Memory B cell (primary cell): ENCODE measurements at regions not wholly inside any gene's neighbourhood (a gene's known extent, or its start where the extent isn't known, plus 50 kb on each side); places are given as distances from the start of the nearest gene placed in this dataset.
"Not testable (repeated sequence)": the region's sequence is repeated elsewhere in the genome, so short reads cannot be mapped to it uniquely, and the experiment has no call there.

Experiments
- ATAC-seq: fragments of 150-1000 bp; cut with Tn5 transposase; 2 replicates; pipeline ENCODE4 v1.10.0; 2021; ENCODE audit warnings: low read depth, mild to moderate bottlenecking, moderate library complexity
- DNase-seq, 2 donors: peaks; one replicate each; pipeline ENCODE4 v3.0.0; 2022; ENCODE audit warnings: low spot score in 2 of 2
- H3K27ac Mint-ChIP-seq: one replicate; pipeline ENCODE4 v1.8.0; 2022; ENCODE audit warnings: mild to moderate bottlenecking, moderate library complexity, mixed read lengths
- H3K27me3 Mint-ChIP-seq: one replicate; pipeline ENCODE4 v1.8.0; 2022; ENCODE audit warnings: mixed read lengths
- H3K36me3 Mint-ChIP-seq: one replicate; pipeline ENCODE4 v1.8.0; 2022; ENCODE audit warnings: mild to moderate bottlenecking, mixed read lengths
- H3K4me1 Mint-ChIP-seq: one replicate; pipeline ENCODE4 v1.8.0; 2022; ENCODE audit warnings: mixed read lengths
- H3K4me3 Mint-ChIP-seq: one replicate; pipeline ENCODE4 v1.8.0; 2022; ENCODE audit warnings: mild to moderate bottlenecking, moderate library complexity, mixed read lengths
- H3K9me3 Mint-ChIP-seq: one replicate; pipeline ENCODE4 v1.8.0; 2022; ENCODE audit warnings: mixed read lengths

DNA sequence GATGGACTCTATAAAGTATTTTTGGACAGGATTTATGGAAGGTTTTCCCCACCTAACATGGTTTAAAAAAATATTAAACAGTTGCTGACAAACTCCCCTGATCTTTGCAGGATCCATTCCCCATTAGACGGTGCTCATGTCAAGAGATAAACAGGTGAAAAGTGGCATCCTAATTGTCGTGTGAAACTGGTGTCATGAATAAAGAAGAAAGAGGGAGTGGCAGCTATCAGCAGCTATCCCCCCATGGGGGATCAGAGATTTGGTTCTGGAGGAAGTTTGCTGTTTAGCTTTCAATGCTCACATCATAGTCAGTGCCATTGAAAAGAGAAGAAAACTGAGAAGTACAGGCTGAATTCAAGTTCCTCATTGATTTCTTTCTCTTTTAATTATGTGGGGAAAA is 329.3 kb upstream of the BRINP1 start:
- peaks cover 3% of the 10 kb centered on the region for H3K27me3 Mint-ChIP-seq

DNA sequence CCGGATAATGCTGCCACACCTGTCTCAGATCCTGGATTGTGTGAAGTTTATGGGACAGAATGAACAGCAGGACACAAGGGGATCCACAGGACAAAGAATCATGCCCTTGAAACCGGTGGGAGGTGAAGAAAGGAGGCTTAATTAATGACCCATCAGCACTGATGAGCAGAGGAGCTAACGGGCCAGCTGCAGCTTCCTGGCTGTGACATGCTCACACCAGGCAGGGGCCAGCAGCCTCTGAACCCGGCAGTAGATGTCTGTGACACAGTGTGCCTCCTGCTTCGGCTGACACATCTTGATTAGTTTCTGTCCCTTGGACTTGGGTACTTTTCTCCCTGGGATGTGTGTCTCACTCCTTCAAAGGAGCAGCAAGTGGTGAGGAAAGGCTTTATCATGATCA is 328.8 kb upstream of the BRINP1 start:
- no peak for DNase-seq
- peaks cover 3% of the 10 kb centered on the region for H3K27me3 Mint-ChIP-seq
- no peak overlapping the region for H3K27ac Mint-ChIP-seq
- no peaks in the 10 kb centered on the region for H3K4me1 Mint-ChIP-seq
- no peak overlapping the region for H3K4me3 Mint-ChIP-seq
- no peaks in the 10 kb centered on the region for H3K9me3 Mint-ChIP-seq
- H3K36me3 Mint-ChIP-seq, result no peaks in the 10 kb centered on the region
- no peak for ATAC-seq

More for the DNA sequence above, 329.3 kb upstream of the BRINP1 start:
- no peak overlapping the region for H3K4me3 Mint-ChIP-seq
- no peak for ATAC-seq
- H3K9me3 Mint-ChIP-seq, result no peaks in the 10 kb centered on the region
- no peak for DNase-seq
- no peaks in the 10 kb centered on the region for H3K4me1 Mint-ChIP-seq
- no peaks in the 10 kb centered on the region for H3K36me3 Mint-ChIP-seq
- no peak overlapping the region for H3K27ac Mint-ChIP-seq

DNA sequence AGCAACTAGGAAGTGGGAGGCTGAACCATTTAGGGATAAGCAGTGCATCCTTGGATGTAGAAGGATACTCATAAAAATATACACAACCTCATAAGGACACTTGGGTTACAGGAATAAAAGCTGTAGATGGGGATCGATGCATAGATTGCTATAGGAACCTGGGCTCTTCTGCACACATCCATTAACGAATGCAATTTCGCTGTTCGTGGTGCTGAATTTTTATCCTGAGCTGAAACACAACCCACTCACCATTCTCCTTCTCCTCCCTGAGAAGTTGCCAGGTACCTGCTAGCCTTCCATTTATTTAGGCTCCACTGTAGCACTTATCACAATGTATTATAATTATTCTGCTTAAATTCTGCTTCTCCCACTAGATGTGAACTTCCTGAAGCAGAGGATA is 320.6 kb upstream of the BRINP1 start:
- ATAC-seq, result no peak
- peaks cover 5% of the 10 kb centered on the region for H3K27me3 Mint-ChIP-seq

DNA sequence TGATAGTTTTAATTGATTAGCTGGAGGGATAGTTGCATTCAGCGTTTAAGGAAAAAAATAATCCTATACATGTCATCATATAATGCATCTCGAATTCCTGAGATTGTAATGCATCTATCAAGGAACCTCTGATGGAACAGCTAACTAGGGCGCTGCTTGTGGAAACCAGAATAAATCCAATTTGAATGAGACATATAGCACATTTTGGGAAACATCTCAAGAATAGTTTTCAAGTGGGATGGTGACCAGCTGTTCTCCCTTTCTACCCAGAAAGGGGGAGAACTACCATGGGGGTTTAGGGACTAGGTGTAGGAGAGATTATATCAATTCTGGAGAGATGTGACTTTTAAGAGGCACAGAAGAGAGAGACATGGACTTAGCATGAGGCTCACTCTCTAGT is 319.3 kb upstream of the BRINP1 start:
- peaks cover 3% of the 10 kb centered on the region for H3K9me3 Mint-ChIP-seq
- H3K27me3 Mint-ChIP-seq, result peaks cover 5% of the 10 kb centered on the region
- no peak overlapping the region for H3K4me3 Mint-ChIP-seq
- no peaks in the 10 kb centered on the region for H3K4me1 Mint-ChIP-seq
- no peaks in the 10 kb centered on the region for H3K36me3 Mint-ChIP-seq
- ATAC-seq (no peak), DNase-seq (no peak)
- H3K27ac Mint-ChIP-seq, result no peak overlapping the region

More for the DNA sequence above, 320.6 kb upstream of the BRINP1 start:
- no peak for DNase-seq
- Mint-ChIP-seq H3K36me3 (no peaks in the 10 kb centered on the region), H3K4me1 (no peaks in the 10 kb centered on the region), H3K4me3 (no peak overlapping the region), H3K9me3 (peaks cover 3% of the 10 kb centered on the region), H3K27ac (no peak overlapping the region)

DNA sequence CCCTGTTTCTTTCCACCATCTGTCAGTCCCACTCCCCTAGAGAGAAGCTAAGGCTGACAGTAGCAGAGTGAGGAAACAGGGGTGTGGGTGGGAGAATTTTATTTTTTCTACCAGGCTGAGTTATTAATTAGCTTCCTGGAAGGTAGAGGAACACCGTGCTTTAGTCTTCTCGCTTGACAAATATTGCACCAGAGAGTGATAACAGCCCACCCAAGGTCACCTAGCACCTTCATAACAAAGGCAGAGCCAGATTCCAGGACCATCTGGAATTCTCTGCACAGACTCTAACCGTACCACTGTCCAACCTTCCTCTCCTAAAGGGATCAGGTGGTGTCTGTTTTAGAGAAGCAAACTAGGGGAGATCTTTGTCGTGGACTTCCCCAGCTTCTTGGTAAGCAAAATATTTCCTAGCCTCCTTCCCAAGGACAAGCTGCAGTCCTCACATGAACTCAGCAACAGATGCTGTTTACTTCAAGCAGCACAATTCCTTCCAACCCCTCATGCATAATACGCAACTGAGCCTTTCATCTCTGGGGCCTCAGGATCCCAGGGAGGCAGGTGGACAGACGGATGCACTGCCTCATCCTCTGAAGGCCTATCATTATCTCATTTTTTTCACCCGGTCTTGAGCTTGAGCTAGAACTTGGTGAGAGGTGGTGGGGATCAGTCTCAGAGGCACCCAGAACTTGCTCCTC is 308.7 kb upstream of the BRINP1 start:
- Mint-ChIP-seq H3K27ac (no peak overlapping the region), H3K9me3 (no peaks in the 10 kb centered on the region), H3K4me3 (no peak overlapping the region), H3K4me1 (no peaks in the 10 kb centered on the region), H3K36me3 (no peaks in the 10 kb centered on the region), H3K27me3 (no peaks in the 10 kb centered on the region)
- ATAC-seq, result no peak
- no peak for DNase-seq

DNA sequence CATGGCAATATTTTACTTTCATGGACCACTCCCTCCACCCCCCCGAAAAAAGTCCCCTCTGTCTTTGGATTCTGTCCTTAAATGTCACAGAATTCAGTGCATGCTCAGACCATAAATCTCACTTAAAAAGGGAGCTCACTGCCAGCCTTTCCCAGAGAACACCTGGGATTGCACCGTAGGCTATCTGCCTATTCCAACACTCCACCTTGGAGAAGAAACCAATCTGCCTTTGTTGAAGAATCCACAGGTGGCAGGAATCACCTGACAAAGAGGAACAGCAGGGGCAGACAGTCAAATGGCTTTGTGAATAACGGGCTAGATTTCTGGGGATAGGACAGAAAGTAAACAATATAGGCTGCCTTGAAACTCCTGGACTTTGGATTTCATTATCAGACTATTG is 306.7 kb upstream of the BRINP1 start:
- Mint-ChIP-seq H3K27ac (no peak overlapping the region), H3K27me3 (no peaks in the 10 kb centered on the region), H3K4me1 (no peaks in the 10 kb centered on the region), H3K36me3 (no peaks in the 10 kb centered on the region), H3K4me3 (no peak overlapping the region), H3K9me3 (no peaks in the 10 kb centered on the region)
- no peak for ATAC-seq
- no peak for DNase-seq

DNA sequence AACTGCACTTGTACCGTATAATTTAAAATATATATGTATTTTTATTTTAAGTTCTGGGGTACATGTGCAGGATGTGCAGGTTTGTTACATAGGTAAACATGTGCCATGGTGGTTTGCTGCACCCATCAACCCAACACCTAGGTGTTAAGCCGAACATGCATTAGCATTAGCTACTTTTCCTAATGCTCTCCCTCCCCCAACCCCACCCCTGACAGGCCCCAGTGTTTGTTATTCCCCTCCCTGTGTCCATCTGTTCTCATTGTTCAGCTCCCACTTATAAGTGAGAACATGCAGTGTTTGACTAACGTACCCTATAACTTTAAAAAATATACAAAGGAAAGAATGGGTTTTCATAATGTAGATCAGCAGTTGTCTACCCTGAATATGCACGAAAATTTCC is 303.5 kb upstream of the BRINP1 start:
- not testable (repeated sequence) for H3K4me1 Mint-ChIP-seq, H3K27ac Mint-ChIP-seq, DNase-seq, H3K9me3 Mint-ChIP-seq, ATAC-seq, H3K27me3 Mint-ChIP-seq, H3K4me3 Mint-ChIP-seq, H3K36me3 Mint-ChIP-seq

DNA sequence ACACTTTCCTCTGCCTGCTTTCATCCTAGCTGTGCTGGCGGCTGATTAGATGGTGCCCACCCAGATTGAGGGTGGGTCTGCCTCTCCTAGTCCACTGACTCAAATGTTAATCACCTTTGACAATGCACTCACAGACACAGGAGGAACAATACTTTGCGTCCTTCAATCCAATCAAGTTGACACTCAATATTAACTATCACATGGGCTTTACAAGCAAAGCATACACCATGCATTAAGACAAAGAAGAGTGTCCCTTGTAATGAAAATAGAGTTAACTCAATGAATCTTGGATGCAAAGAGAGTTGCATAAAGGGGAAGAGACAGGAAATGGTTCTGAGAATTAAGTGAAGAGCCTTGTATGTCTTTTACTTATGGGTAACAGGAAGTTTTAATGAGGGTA is 298.7 kb upstream of the BRINP1 start:
- no peak for DNase-seq
- ATAC-seq, result no peak
- Mint-ChIP-seq H3K27me3 (peaks cover 2% of the 10 kb centered on the region), H3K4me3 (no peak overlapping the region), H3K27ac (no peak overlapping the region), H3K4me1 (no peaks in the 10 kb centered on the region), H3K36me3 (no peaks in the 10 kb centered on the region), H3K9me3 (no peaks in the 10 kb centered on the region)

DNA sequence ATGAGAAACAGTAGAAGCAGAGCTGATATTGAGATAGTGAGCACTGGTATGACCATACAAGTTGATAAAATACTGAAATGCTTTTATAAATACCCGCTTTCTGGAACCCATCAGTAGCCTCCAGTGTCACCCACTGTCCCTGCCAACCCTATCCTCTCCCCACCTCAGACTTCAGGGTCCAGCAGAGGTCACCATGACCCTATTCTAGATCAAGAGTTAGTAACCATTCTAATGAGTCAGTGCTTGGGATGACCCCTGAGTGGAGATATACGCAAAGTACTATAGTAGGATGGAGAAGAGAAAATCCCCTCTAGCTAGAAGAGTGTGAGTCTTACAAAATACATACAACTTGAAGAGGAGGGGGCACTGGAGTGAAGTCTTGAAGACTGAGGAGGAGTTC is 297.9 kb upstream of the BRINP1 start:
- H3K9me3 Mint-ChIP-seq, result no peaks in the 10 kb centered on the region
- no peak overlapping the region for H3K27ac Mint-ChIP-seq
- no peaks in the 10 kb centered on the region for H3K4me1 Mint-ChIP-seq
- peaks cover 4% of the 10 kb centered on the region for H3K27me3 Mint-ChIP-seq
- ATAC-seq, result no peak
- H3K4me3 Mint-ChIP-seq, result no peak overlapping the region
- no peak for DNase-seq
- H3K36me3 Mint-ChIP-seq, result no peaks in the 10 kb centered on the region

DNA sequence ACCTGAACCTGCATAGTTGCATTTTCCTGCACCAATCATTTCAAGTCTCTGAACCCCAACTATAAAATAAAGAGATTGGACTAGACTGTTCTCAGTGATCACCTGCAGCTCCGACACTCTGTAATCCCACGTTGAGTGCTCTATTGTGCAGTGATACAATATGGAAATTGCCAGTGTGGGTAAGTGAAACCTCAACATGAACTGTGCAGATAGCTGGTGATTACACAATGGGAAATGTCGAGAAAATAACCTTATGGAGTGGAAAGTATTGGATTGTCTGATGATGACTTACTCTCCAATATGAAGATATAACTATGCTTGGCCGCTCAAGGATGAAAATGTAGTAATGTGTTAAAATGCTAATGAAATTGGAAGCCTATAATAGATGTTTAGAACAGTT is 293.1 kb upstream of the BRINP1 start:
- Mint-ChIP-seq H3K9me3 (no peaks in the 10 kb centered on the region), H3K27ac (no peak overlapping the region), H3K27me3 (peaks cover 4% of the 10 kb centered on the region), H3K36me3 (no peaks in the 10 kb centered on the region), H3K4me3 (no peak overlapping the region), H3K4me1 (no peaks in the 10 kb centered on the region)
- DNase-seq, result no peak
- ATAC-seq, result no peak

DNA sequence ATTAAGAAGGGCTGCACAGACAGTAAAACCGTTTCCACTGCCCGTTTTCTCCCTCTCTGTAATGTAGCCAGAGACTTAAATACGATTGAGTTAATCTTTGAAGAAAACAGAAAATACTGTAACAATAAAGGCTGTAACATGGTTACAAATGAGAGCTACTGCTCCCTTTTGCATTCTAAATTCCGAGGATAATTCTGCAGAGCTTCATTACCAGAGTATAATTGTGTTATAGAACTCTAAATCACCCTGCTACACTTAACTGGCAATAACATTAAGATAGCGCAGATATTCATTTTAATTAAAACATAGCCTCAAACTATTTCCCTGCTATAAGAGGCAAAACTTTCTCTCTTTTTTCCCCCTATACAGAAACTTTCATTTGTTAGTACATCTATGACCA is 283.7 kb upstream of the BRINP1 start:
- ATAC-seq (no peak), DNase-seq (no peak)
- no peaks in the 10 kb centered on the region for H3K4me1 Mint-ChIP-seq
- H3K4me3 Mint-ChIP-seq, result no peak overlapping the region
- no peak overlapping the region for H3K27ac Mint-ChIP-seq
- H3K9me3 Mint-ChIP-seq, result no peaks in the 10 kb centered on the region
- no peaks in the 10 kb centered on the region for H3K36me3 Mint-ChIP-seq
- H3K27me3 Mint-ChIP-seq, result peaks cover 4% of the 10 kb centered on the region

DNA sequence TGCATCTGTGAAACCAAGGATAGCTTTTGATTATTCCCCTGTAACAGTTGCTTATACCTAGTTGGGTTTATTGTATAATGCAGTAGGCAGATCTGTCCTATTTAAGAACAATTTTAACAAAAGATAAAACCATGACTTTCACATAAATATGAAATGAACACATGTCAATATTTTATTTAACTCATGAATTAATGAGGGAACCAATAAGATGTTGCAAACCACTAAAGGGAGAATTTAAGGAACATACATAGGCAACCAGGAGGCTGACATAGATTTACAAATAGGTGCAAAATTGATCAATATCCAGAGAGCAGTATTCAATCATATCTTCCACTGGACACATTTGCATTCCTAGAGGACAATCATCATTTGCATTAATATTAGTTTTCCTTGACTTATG is 280.0 kb upstream of the BRINP1 start:
- no peak overlapping the region for H3K4me3 Mint-ChIP-seq
- H3K4me1 Mint-ChIP-seq, result no peaks in the 10 kb centered on the region
- H3K27me3 Mint-ChIP-seq, result peaks cover 8% of the 10 kb centered on the region
- H3K27ac Mint-ChIP-seq, result no peak overlapping the region
- DNase-seq (no peak), ATAC-seq (no peak)
- H3K36me3 Mint-ChIP-seq, result no peaks in the 10 kb centered on the region
- H3K9me3 Mint-ChIP-seq, result peaks cover 2% of the 10 kb centered on the region

DNA sequence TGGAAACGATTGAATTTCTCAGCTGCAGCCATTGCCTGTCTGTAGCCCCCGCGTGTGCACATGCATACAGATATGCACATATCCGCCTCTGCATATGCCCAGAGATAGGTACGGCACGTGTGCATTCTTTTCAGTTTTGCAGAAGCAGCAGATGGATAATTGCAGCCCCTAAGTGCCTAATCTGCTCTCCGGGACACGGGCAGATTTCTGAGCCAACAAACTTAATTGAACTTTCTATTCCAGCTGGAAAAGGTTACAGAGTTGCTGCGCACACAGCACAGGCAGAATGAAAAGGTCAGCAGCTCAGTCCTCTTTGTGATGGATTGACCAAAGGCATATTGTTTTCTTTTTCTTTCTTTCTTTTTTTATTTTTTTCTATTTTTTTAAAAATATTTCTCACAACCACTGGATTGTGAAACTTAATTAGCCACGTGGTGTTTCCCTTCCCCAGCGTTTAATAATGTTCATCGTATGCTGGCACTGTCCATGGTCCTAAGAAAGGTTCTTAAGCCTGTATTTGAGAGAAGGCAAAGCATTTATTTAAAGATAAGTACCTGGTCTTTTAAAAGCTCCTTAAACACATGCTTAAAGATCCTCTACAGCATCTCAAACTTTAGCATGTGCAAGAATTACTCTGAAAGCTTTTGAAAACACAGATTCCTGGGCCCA is 270.2 kb upstream of the BRINP1 start:
- H3K27ac Mint-ChIP-seq, result no peak overlapping the region
- H3K4me3 Mint-ChIP-seq, result no peak overlapping the region
- H3K9me3 Mint-ChIP-seq, result peaks cover 7% of the 10 kb centered on the region
- DNase-seq, result no peak
- no peaks in the 10 kb centered on the region for H3K27me3 Mint-ChIP-seq
- no peaks in the 10 kb centered on the region for H3K4me1 Mint-ChIP-seq
- no peaks in the 10 kb centered on the region for H3K36me3 Mint-ChIP-seq
- no peak for ATAC-seq

DNA sequence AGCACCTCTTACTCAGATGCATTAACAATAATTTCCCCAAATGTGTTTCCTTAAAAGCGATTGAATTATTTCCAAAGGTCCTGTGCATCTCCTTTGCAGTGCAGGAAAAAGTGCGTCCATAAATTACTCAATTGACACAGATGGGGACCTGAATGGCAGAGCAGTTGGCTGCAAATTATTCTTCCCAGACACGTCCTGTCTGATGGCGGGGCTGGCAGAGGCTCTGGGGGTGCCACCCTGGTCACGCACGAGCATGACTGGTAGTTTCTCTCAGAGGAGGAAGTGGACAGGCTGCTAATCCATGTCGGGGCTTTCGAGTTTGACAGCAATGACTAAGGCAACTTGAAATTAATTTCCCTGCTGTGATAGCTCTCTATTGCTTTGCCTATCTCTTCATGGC is 264.8 kb upstream of the BRINP1 start:
- H3K27ac Mint-ChIP-seq, result no peak overlapping the region
- ATAC-seq (no peak), DNase-seq (no peak)
- peaks cover 1% of the 10 kb centered on the region for H3K27me3 Mint-ChIP-seq
- no peak overlapping the region for H3K4me3 Mint-ChIP-seq
- no peaks in the 10 kb centered on the region for H3K36me3 Mint-ChIP-seq
- H3K4me1 Mint-ChIP-seq, result no peaks in the 10 kb centered on the region
- H3K9me3 Mint-ChIP-seq, result peaks cover 7% of the 10 kb centered on the region

DNA sequence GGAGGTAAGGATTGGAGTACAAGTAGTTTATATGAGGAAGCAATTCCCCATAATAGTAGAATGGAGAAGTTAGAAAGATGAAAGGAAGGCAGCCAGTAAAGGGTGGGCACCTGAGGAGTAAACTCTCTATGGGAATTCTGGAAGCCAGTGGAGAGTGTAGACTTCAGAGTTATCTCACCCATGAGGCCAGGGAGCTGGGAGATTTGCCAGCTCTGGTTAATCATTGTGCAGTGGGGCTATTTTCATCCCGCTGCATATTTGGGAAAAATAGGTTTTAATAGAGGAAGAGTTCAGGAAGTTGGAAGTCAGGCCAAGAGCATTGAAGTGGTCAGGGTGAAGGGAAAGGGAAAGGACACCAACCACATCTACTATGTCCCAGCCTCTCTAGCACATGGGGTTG is 242.3 kb upstream of the BRINP1 start:
- Mint-ChIP-seq H3K4me3 (no peak overlapping the region), H3K4me1 (peaks cover 4% of the 10 kb centered on the region), H3K27ac (no peak overlapping the region), H3K27me3 (no peaks in the 10 kb centered on the region), H3K9me3 (peaks cover 7% of the 10 kb centered on the region), H3K36me3 (peaks cover 2% of the 10 kb centered on the region)
- ATAC-seq, result no peak
- no peak for DNase-seq
